HG03097 (cell line): ENCODE measurements at regions not wholly inside any gene's neighbourhood (a gene's known extent, or its start where the extent isn't known, plus 50 kb on each side); places are given as distances from the start of the nearest gene placed in this dataset.
"Not testable (repeated sequence)": the region's sequence is repeated elsewhere in the genome, so short reads cannot be mapped to it uniquely, and the experiment has no call there.

ENCODE experiments used
- ATAC-seq: cut with Tn5 transposase; IDR thresholded peaks from one replicate; pipeline ENCODE4 v1.9.1; 2021; ENCODE audit not compliant: unreplicated experiment, low FRiP score

- no peak for ATAC-seq
Measured at GRCh38 chr5:86125731-86126601, 491.8 kb upstream of the COX7C start.

- no peak for ATAC-seq
Measured at GRCh38 chr5:86127696-86128095, 490.0 kb upstream of the COX7C start.

GRCh38 chr5:86129009-86129408 lies 488.7 kb upstream of the COX7C start:
- ATAC-seq = no peak

GRCh38 chr5:86137297-86137696 lies 480.4 kb upstream of the COX7C start:
- ATAC-seq = no peak

- no peak for ATAC-seq
Measured at GRCh38 chr5:86143837-86144236, 473.9 kb upstream of the COX7C start.

GRCh38 chr5:86152988-86153560 lies 464.7 kb upstream of the COX7C start:
- no peak for ATAC-seq

- ATAC-seq = no peak
Measured at GRCh38 chr5:86155796-86156195, 461.9 kb upstream of the COX7C start.

- no peak for ATAC-seq
Measured at GRCh38 chr5:86170194-86170593, 447.5 kb upstream of the COX7C start.

- peak; percentile 79 for ATAC-seq
Measured at GRCh38 chr5:86175224-86175623, 442.5 kb upstream of the COX7C start.

- no peak for ATAC-seq
Measured at GRCh38 chr5:86199287-86199686, 418.5 kb upstream of the COX7C start.

GRCh38 chr5:86228147-86228546 lies 389.6 kb upstream of the COX7C start:
- no peak for ATAC-seq

- no peak for ATAC-seq
Measured at GRCh38 chr5:86232246-86232645, 385.5 kb upstream of the COX7C start.

GRCh38 chr5:86244153-86244552 lies 373.6 kb upstream of the COX7C start:
- no peak for ATAC-seq

- ATAC-seq = no peak
Measured at GRCh38 chr5:86257871-86258270, 359.9 kb upstream of the COX7C start.

- not testable (repeated sequence) for ATAC-seq
Measured at GRCh38 chr5:86284400-86285190, 333.1 kb upstream of the COX7C start.

- ATAC-seq = not testable (repeated sequence)
Measured at GRCh38 chr5:86287437-86287836, 330.3 kb upstream of the COX7C start.

GRCh38 chr5:86289786-86290185 lies 328.0 kb upstream of the COX7C start:
- ATAC-seq = not testable (repeated sequence)

- not testable (repeated sequence) for ATAC-seq
Measured at GRCh38 chr5:86292811-86293210, 324.9 kb upstream of the COX7C start.

- not testable (repeated sequence) for ATAC-seq
Measured at GRCh38 chr5:86302643-86303042, 315.1 kb upstream of the COX7C start.

GRCh38 chr5:86305050-86305449 lies 312.7 kb upstream of the COX7C start:
- not testable (repeated sequence) for ATAC-seq

- no peak for ATAC-seq
Measured at GRCh38 chr5:86314951-86315350, 302.8 kb upstream of the COX7C start.
